ENCODE measurements at regions not wholly inside any gene's neighbourhood (a gene's known extent, or its start where the extent isn't known, plus 50 kb on each side); places are given as distances from the start of the nearest gene placed in this dataset.

- Histone ChIP-seq H3K36me3 (ENCODE audit: control insufficient read depth in 2 of 2, extremely low read depth in 1 of 2, insufficient read depth in 2 of 2, low read length in 2 of 2) (no peaks in the 10 kb centered on the region), H2AFZ (ENCODE audit: low read depth, low read length) (no peak overlapping the region), H3K4me1 (ENCODE audit: control insufficient read depth, extremely low read depth, insufficient read depth, low read length) (no peaks in the 10 kb centered on the region), H3K9ac (replicated peaks; ENCODE audit: extremely low read depth, insufficient read depth, low read length) (no peak overlapping the region), H4K20me1 (replicated peaks; ENCODE audit: control insufficient read depth, extremely low read depth, insufficient read depth, low read length) (no peaks in the 10 kb centered on the region), H3K27ac (ENCODE audit: insufficient read depth, low read depth, low read length) (no peak overlapping the region), H3K9me1 (replicated peaks; ENCODE audit: control insufficient read depth, extremely low read depth, insufficient read depth, low read length) (no peaks in the 10 kb centered on the region), H3K79me2 (ENCODE audit: control insufficient read depth, insufficient read depth, low read length) (no peaks in the 10 kb centered on the region), H3K4me3 (replicated peaks in 1 of 3; ENCODE audit: insufficient read depth in 1 of 3, low read depth in 1 of 3, low read length in 3 of 3) (no peak overlapping the region), H3K9me3 (replicated peaks; ENCODE audit: control insufficient read depth, insufficient read depth, low read length) (no peaks in the 10 kb centered on the region), H3K4me2 (ENCODE audit: insufficient read depth, low read length) (no peak overlapping the region), H3K27me3 (ENCODE audit: control insufficient read depth in 2 of 2, insufficient read depth in 2 of 2, low read length in 2 of 2) (no peaks in the 10 kb centered on the region)
- FAIRE-seq (no peak), DNase-seq (ENCODE audit: low read depth, low spot score) (no peak)
- ChIA-PET POLR2A (no interaction called here), CTCF (no interaction called here)
- no peak for TF ChIP-seq EZH2 (IDR thresholded peaks at IDR 0.05; ENCODE audit: borderline replicate concordance, low read depth, low read length, severe bottlenecking)
- no peak for TF ChIP-seq GATA2 (IDR thresholded peaks at IDR 0.05; ENCODE audit: insufficient read depth, insufficient read length, low read depth, low read length)
- TF ChIP-seq FOS (IDR thresholded peaks at IDR 0.05; ENCODE audit: borderline replicate concordance, insufficient read depth, low read length): no peak
- no peak for TF ChIP-seq CTCF (IDR thresholded peaks at IDR 0.05; ENCODE audit: extremely low read depth in 1 of 2, insufficient read depth in 1 of 2, low read depth in 1 of 2, low read length in 2 of 2)
- BruUV-seq (replicated peaks): no TSS peak
- intact Hi-C loops (cut with micrococcal nuclease): no loop called here
- dilution Hi-C loops (cut with MboI; ENCODE audit: extremely low pct_ligation_motif_present, low sequenced_read_pairs): no loop called here
Measured at GRCh38 chr13:76116751-76117360, 480.7 kb downstream of the LMO7 start.

GRCh38 chr13:76106763-76107162, 470.6 kb downstream of the LMO7 start:
- Histone ChIP-seq H3K9me1 (replicated peaks; ENCODE audit: control insufficient read depth, extremely low read depth, insufficient read depth, low read length) (no peaks in the 10 kb centered on the region), H3K4me2 (ENCODE audit: insufficient read depth, low read length) (no peak overlapping the region), H3K9ac (replicated peaks; ENCODE audit: extremely low read depth, insufficient read depth, low read length) (no peak overlapping the region), H4K20me1 (replicated peaks; ENCODE audit: control insufficient read depth, extremely low read depth, insufficient read depth, low read length) (no peaks in the 10 kb centered on the region), H3K27ac (ENCODE audit: insufficient read depth, low read depth, low read length) (no peak overlapping the region), H3K27me3 (ENCODE audit: control insufficient read depth in 2 of 2, insufficient read depth in 2 of 2, low read length in 2 of 2) (no peaks in the 10 kb centered on the region), H3K9me3 (replicated peaks; ENCODE audit: control insufficient read depth, insufficient read depth, low read length) (no peaks in the 10 kb centered on the region), H3K4me1 (ENCODE audit: control insufficient read depth, extremely low read depth, insufficient read depth, low read length) (no peaks in the 10 kb centered on the region), H2AFZ (ENCODE audit: low read depth, low read length) (no peak overlapping the region), H3K36me3 (ENCODE audit: control insufficient read depth in 2 of 2, extremely low read depth in 1 of 2, insufficient read depth in 2 of 2, low read length in 2 of 2) (no peaks in the 10 kb centered on the region), H3K4me3 (replicated peaks in 1 of 3; ENCODE audit: insufficient read depth in 1 of 3, low read depth in 1 of 3, low read length in 3 of 3) (no peak overlapping the region), H3K79me2 (ENCODE audit: control insufficient read depth, insufficient read depth, low read length) (no peaks in the 10 kb centered on the region)
- TF ChIP-seq MAX (IDR thresholded peaks at IDR 0.05; ENCODE audit: insufficient read depth, insufficient read length) (no peak), CTCF (IDR thresholded peaks at IDR 0.05; ENCODE audit: extremely low read depth in 1 of 2, insufficient read depth in 1 of 2, low read depth in 1 of 2, low read length in 2 of 2) (no peak), FOS (IDR thresholded peaks at IDR 0.05; ENCODE audit: borderline replicate concordance, insufficient read depth, low read length) (no peak), MYC (IDR thresholded peaks at IDR 0.05; ENCODE audit: low read depth, low read length) (no peak)
- FAIRE-seq: no peak
- DNase-seq (ENCODE audit: low read depth, low spot score): no peak
- dilution Hi-C loops (cut with MboI; ENCODE audit: extremely low pct_ligation_motif_present, low sequenced_read_pairs): no loop called here
- CTCF ChIA-PET: no interaction called here
- POLR2A ChIA-PET: no interaction called here
- BruUV-seq (replicated peaks): no TSS peak
- intact Hi-C loops (cut with micrococcal nuclease): no loop called here

Measured in endothelial cell of umbilical vein (primary cell).